DOHH2 (cell line): ENCODE measurements at regions not wholly inside any gene's neighbourhood (a gene's known extent, or its start where the extent isn't known, plus 50 kb on each side); places are given as distances from the start of the nearest gene placed in this dataset.
"Not testable (repeated sequence)": the region's sequence is repeated elsewhere in the genome, so short reads cannot be mapped to it uniquely, and the experiment has no call there.

Experiments used
- H3F3A ChIP-seq: fragments of 200-600 bp; sonication (generic), shearing (Covaris generic); 2 replicates; pipeline ENCODE4 v1.6.0; 2016; ENCODE audit warnings: antibody characterized with exemption, mild to moderate bottlenecking; ENCODE audit not compliant: control insufficient read depth, insufficient read depth
- H3K27ac ChIP-seq: fragments of 200-600 bp; sonication (generic); 2 replicates; pipeline ENCODE4 v1.5.1; 2014; ENCODE audit warnings: low read depth, mild to moderate bottlenecking, low read length, moderate library complexity
- H3K27me3 ChIP-seq: fragments of 200-600 bp; sonication (generic); 2 replicates; pipeline ENCODE4 v1.6.1; 2014; ENCODE audit warnings: mild to moderate bottlenecking, low read length, mixed read lengths; ENCODE audit not compliant: control insufficient read depth
- H3K36me3 ChIP-seq: fragments of 200-600 bp; sonication (generic); 2 replicates; pipeline ENCODE4 v1.6.1; 2014; ENCODE audit warnings: mild to moderate bottlenecking, low read length, moderate library complexity, mixed read lengths; ENCODE audit not compliant: control insufficient read depth
- H3K4me1 ChIP-seq: fragments of 200-600 bp; sonication (generic); 2 replicates; pipeline ENCODE4 v1.6.1; 2014; ENCODE audit warnings: mild to moderate bottlenecking, low read length, mixed read lengths; ENCODE audit not compliant: control insufficient read depth
- H3K4me2 ChIP-seq: fragments of 200-600 bp; sonication (generic); 2 replicates; pipeline ENCODE4 v1.6.0; 2014; ENCODE audit warnings: mild to moderate bottlenecking, low read length, moderate library complexity
- H3K4me3 ChIP-seq: fragments of 200-600 bp; sonication (generic); 2 replicates; pipeline ENCODE4 v1.5.1; 2014; ENCODE audit warnings: mild to moderate bottlenecking, low read length, mixed read lengths
- H3K79me2 ChIP-seq: fragments of 200-600 bp; sonication (generic); 2 replicates; pipeline ENCODE4 v1.6.1; 2014; ENCODE audit warnings: mild to moderate bottlenecking, low read length, mixed read lengths; ENCODE audit not compliant: control insufficient read depth
- H3K9me2 ChIP-seq: fragments of 200-600 bp; sonication (generic); replicated peaks from 2 replicates; pipeline ENCODE4 v1.6.1; 2014; ENCODE audit warnings: mild to moderate bottlenecking, low read length, mixed read lengths; ENCODE audit not compliant: control insufficient read depth
- H3K9me3 ChIP-seq: fragments of 200-600 bp; sonication (generic); 2 replicates; pipeline ENCODE4 v1.6.1; 2014; ENCODE audit warnings: antibody characterized with exemption, low read length, mixed read lengths; ENCODE audit not compliant: control insufficient read depth, insufficient read depth
- H4K20me1 ChIP-seq: fragments of 200-600 bp; sonication (generic); 2 replicates; pipeline ENCODE4 v1.6.0; 2014; ENCODE audit warnings: low read depth, mild to moderate bottlenecking, antibody characterized with exemption, low read length, moderate library complexity; ENCODE audit not compliant: control insufficient read depth, insufficient read depth
- CTCF ChIP-seq: fragments of 200-600 bp; sonication (generic); IDR thresholded peaks from one replicate; pipeline ENCODE4 v1.5.1; 2014; ENCODE audit warnings: antibody characterized with exemption, mild to moderate bottlenecking, low read depth, low read length; ENCODE audit not compliant: poor library complexity, severe bottlenecking
- EZH2phosphoT487 ChIP-seq: fragments of 200-600 bp; sonication (generic); IDR thresholded peaks from 2 replicates; pipeline ENCODE4 v1.6.1; 2017; ENCODE audit warnings: borderline replicate concordance, mild to moderate bottlenecking, antibody characterized with exemption, low read length, moderate library complexity, mixed read lengths

DNA sequence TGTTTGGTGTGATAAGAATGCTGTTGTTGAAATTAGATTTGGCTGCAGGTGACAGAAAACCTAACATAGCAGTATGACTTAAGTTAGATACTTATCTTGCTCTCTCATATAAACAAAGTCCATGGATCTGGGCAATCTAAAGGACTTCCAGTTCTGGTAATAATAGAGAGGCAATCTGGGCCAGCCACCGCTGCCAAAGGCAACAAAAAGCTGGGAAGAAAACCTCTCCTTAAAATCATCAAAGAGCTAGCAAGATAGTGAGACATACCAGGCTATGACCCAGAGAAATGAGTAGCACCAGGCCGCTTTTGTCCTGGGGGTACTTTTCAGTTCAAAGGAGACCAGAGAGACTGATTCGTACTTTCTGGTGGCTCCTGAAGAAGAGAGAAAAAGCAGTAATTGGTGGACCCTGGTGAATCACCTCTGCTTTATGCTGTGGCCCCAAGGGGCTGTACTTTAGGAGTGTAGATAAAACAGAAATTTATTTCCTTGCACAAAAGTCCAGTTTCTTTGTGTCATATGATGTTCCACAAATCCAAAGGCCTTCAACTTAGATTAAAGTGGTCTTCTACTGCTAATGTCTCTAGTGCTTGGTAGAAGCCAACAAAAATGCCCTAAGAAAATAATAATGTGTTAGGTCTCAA, 125.4 kb downstream of the TBX19 start:
- Histone ChIP-seq H3K4me2 (no peak overlapping the region), H3K4me3 (no peak overlapping the region)
- TF ChIP-seq EZH2phosphoT487 (no peak), CTCF (no peak)

GRCh38 chr1:168403140-168403539, 122.5 kb downstream of the TBX19 start:
- H3K4me1 ChIP-seq, result no peaks in the 10 kb centered on the region
- no peaks in the 10 kb centered on the region for H4K20me1 ChIP-seq
- peaks cover 7% of the 10 kb centered on the region for H3K27me3 ChIP-seq
- H3K36me3 ChIP-seq, result no peaks in the 10 kb centered on the region
- H3K79me2 ChIP-seq, result no peaks in the 10 kb centered on the region
- no peaks in the 10 kb centered on the region for H3K9me3 ChIP-seq
- no peak overlapping the region for H3K4me2 ChIP-seq
- no peaks in the 10 kb centered on the region for H3F3A ChIP-seq
- TF ChIP-seq EZH2phosphoT487, result no peak
- no peak for TF ChIP-seq CTCF
- no peak overlapping the region for H3K27ac ChIP-seq
- no peak overlapping the region for H3K4me3 ChIP-seq
- H3K9me2 ChIP-seq, result no peaks in the 10 kb centered on the region

More for the DNA sequence above, 125.4 kb downstream of the TBX19 start:
- Histone ChIP-seq H3K9me3 (no peaks in the 10 kb centered on the region), H4K20me1 (no peaks in the 10 kb centered on the region), H3K4me1 (no peaks in the 10 kb centered on the region), H3K36me3 (no peaks in the 10 kb centered on the region), H3K9me2 (no peaks in the 10 kb centered on the region), H3K27ac (no peak overlapping the region), H3F3A (no peaks in the 10 kb centered on the region), H3K79me2 (no peaks in the 10 kb centered on the region), H3K27me3 (peaks cover 3% of the 10 kb centered on the region)

GRCh38 chr1:168402466-168402865, 121.8 kb downstream of the TBX19 start:
- H3K9me3 ChIP-seq, H3K27me3 ChIP-seq, H3K27ac ChIP-seq, H3K4me1 ChIP-seq, H3K9me2 ChIP-seq, H4K20me1 ChIP-seq, H3K36me3 ChIP-seq, H3F3A ChIP-seq, H3K79me2 ChIP-seq, H3K4me2 ChIP-seq, H3K4me3 ChIP-seq: not testable (repeated sequence)

GRCh38 chr1:168401341-168401740, 120.7 kb downstream of the TBX19 start:
- no peak for TF ChIP-seq EZH2phosphoT487
- no peak for TF ChIP-seq CTCF
- no peaks in the 10 kb centered on the region for H3K9me3 ChIP-seq
- H3K36me3 ChIP-seq, result no peaks in the 10 kb centered on the region
- H3F3A ChIP-seq, result no peaks in the 10 kb centered on the region
- no peak overlapping the region for H3K27ac ChIP-seq
- peaks cover 7% of the 10 kb centered on the region for H3K27me3 ChIP-seq
- no peak overlapping the region for H3K4me2 ChIP-seq
- H4K20me1 ChIP-seq, result no peaks in the 10 kb centered on the region
- no peaks in the 10 kb centered on the region for H3K79me2 ChIP-seq
- H3K4me1 ChIP-seq, result no peaks in the 10 kb centered on the region
- no peaks in the 10 kb centered on the region for H3K9me2 ChIP-seq
- no peak overlapping the region for H3K4me3 ChIP-seq
